Body of pancreas (tissue), 4 donors: ENCODE measurements at regions not wholly inside any gene's neighbourhood (a gene's known extent, or its start where the extent isn't known, plus 50 kb on each side); places are given as distances from the start of the nearest gene placed in this dataset.

Experiments
- ATAC-seq: fragments of 150-250 bp; one replicate; pipeline ENCODE4 v1.9.1; 2016
- DNase-seq, 4 donors: peaks; one replicate each; pipeline ENCODE4 v3.0.0-alpha.2; 2019
- H3K27ac ChIP-seq, 4 donors: fragments of 200-600 bp; sonication (generic); 1 replicate in 3 of 4; 2 replicates in 1 of 4; pipeline versions ENCODE4 v1.5.1 to v1.6.1; 2016 to 2019; ENCODE audit warnings: mild to moderate bottlenecking in 1 of 4, mixed read lengths in 1 of 4, moderate library complexity in 1 of 4
- H3K27me3 ChIP-seq, 2 donors: fragments of 200-600 bp; sonication (generic); one replicate each; pipeline ENCODE4 v1.6.0; 2016; ENCODE audit warnings: mild to moderate bottlenecking in 1 of 2
- H3K36me3 ChIP-seq, 2 donors: fragments of 200-600 bp; sonication (generic); replicated peaks in 1 of 2; 2 replicates each; pipeline ENCODE4 v1.5.1; 2016; ENCODE audit warnings: low read depth in 2 of 2; ENCODE audit not compliant: insufficient read depth in 1 of 2
- H3K4me1 ChIP-seq: fragments of 200-600 bp; sonication (generic); one replicate; pipeline ENCODE4 v1.6.0; 2016
- H3K4me3 ChIP-seq, 2 donors: fragments of 200-600 bp; sonication (generic); 1 replicate in 1 of 2; 2 replicates in 1 of 2; pipeline ENCODE4 v1.5.1; 2016 to 2019
- H3K9me3 ChIP-seq, 3 donors: fragments of 200-600 bp; sonication (generic); 1 replicate in 2 of 3; 2 replicates in 1 of 3; pipeline ENCODE4 v1.5.1; 2016
- POLR2A ChIP-seq, 3 donors: fragments of 450-650 bp; IDR thresholded peaks; one replicate each; pipeline ENCODE4 v1.6.1; 2016; ENCODE audit warnings: antibody characterized with exemption in 3 of 3, mild to moderate bottlenecking in 2 of 3
- WGBS, 2 donors: methylation state at CpG; one replicate each; pipeline ENCODE4 v1.1.5; 2017; 5-methylcytosine and 5-hydroxymethylcytosine counted together
- intact Hi-C: fragments of 100-400 bp; cut with DNase I; formaldehyde crosslinking; loops from one replicate; pipeline ENCODE4 v1.15.1; 2023
- TF ChIP-seq, protein P1 (sequence below), 7 experiments: fragments of 450-650 bp in 4 of 7; fragments of 200-600 bp in 3 of 7; sonication (generic) in 3 of 7; IDR thresholded peaks; one replicate each; pipeline ENCODE4 v1.5.1; 2016 to 2019; ENCODE audit warnings: antibody characterized with exemption in 7 of 7

DNA sequence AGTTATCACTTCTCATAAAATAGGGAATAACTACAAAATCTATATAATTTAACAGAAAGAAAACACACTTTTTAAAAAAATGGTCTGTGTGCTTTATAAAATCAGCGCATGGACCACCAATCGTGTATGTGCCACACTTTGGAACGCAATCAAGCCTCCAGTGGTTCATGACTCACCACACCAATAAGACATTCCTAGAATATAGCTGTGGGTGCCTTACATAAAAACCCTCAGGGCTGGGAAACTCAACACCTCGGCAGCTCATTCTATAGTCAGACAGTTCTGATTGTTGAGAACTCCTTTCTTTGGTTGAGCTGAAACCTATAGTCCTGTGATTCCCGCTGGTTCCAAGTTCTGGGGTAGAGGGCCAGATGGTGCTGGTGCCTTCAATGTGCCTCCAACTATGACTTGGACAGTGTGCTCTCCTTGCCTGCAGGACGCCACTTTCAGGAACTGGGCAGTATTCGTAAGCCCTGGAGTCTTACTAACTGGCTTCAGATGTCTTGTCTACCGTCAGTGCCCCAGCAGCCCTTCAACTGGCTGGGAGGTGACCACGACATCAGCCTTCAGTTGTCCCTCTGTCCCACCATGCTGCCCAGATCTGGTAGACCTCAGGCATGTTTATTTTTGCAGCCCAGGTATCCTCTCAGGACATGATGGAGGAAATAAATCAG is 135.7 kb upstream of the GDF10 start:
- Histone ChIP-seq H3K27ac (no peak overlapping the region), H3K9me3 (no peaks in the 10 kb centered on the region), H3K27me3 (no peaks in the 10 kb centered on the region), H3K4me3 (no peak overlapping the region), H3K4me1 (no peaks in the 10 kb centered on the region), H3K36me3 (no peaks in the 10 kb centered on the region)
- intact Hi-C loops, result no loop called here
- DNase-seq (no peak), ATAC-seq (no peak)
- WGBS, 2 donors, result 81 to 85% methylated on average over 9 of the region's 9 CpGs
- TF ChIP-seq, protein P1, sequence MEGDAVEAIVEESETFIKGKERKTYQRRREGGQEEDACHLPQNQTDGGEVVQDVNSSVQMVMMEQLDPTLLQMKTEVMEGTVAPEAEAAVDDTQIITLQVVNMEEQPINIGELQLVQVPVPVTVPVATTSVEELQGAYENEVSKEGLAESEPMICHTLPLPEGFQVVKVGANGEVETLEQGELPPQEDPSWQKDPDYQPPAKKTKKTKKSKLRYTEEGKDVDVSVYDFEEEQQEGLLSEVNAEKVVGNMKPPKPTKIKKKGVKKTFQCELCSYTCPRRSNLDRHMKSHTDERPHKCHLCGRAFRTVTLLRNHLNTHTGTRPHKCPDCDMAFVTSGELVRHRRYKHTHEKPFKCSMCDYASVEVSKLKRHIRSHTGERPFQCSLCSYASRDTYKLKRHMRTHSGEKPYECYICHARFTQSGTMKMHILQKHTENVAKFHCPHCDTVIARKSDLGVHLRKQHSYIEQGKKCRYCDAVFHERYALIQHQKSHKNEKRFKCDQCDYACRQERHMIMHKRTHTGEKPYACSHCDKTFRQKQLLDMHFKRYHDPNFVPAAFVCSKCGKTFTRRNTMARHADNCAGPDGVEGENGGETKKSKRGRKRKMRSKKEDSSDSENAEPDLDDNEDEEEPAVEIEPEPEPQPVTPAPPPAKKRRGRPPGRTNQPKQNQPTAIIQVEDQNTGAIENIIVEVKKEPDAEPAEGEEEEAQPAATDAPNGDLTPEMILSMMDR (IDR thresholded peaks at IDR 0.05), result no peak
- no peak for TF ChIP-seq POLR2A (IDR thresholded peaks at IDR 0.05)

DNA sequence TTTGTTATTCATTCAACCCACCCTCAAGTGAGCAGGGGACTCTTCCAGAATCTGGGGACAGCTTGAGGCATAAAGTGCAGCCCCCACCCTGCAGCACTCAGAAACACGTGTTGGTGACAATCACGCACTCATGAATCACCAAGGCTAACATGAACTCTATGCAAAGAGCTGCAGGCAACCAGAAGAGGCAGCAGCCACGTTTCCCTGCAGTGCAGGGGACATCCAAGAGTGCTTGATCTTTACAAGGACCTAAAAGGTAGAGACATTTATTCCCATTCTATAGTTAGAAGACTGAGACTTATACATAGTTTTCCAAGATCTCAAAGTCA is 135.2 kb upstream of the GDF10 start:
- DNase-seq (no peak), ATAC-seq (no peak)
- 44% methylated on average over 3 of the region's 3 CpGs; no CpG with 5 or more reads in 1 of the 2 donors for WGBS, 2 donors
- Histone ChIP-seq H3K36me3 (no peaks in the 10 kb centered on the region), H3K4me3 (no peak overlapping the region), H3K4me1 (no peaks in the 10 kb centered on the region), H3K27ac (no peak overlapping the region), H3K9me3 (no peaks in the 10 kb centered on the region), H3K27me3 (no peaks in the 10 kb centered on the region)
- intact Hi-C loops, result no loop called here
- TF ChIP-seq, protein P1 (IDR thresholded peaks at IDR 0.05), result no peak
- no peak for TF ChIP-seq POLR2A (IDR thresholded peaks at IDR 0.05)

DNA sequence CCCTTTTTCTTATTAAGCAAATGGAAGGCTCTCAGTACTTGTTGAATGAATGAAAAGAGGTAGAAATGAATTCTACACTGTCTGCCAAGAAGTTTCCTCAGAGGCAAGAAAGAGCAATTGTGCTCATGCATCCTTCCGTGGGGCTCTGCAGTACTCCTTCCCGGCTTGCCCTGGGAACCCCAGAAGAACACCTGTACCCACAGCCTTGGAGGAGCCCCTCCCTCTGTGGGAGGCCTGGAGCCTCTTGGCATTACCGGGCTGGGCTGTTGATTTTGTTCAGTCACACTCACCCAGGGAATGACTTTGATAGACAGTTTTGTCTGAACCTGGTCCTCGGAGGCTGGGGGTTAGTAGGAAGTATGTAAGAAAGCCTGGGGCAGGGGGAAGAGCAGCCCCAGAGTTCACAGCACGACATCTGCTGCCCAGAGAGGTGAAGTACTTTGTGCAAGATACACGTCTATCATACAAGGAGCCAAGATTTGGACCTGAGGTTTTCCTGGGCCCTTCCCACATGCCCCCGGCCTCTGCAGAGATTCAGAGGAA is 134.8 kb upstream of the GDF10 start:
- Histone ChIP-seq H3K27ac (peak overlapping the region in 1 of 4 donors; percentile 44), H3K9me3 (no peaks in the 10 kb centered on the region), H3K36me3 (no peaks in the 10 kb centered on the region), H3K4me3 (no peak overlapping the region), H3K4me1 (no peaks in the 10 kb centered on the region), H3K27me3 (no peaks in the 10 kb centered on the region)
- intact Hi-C loops, result no loop called here
- DNase-seq (no peak), ATAC-seq (no peak)
- WGBS, 2 donors, result 54 to 70% methylated on average over 5 to 7 of the region's 7 CpGs
- TF ChIP-seq, protein P1 (IDR thresholded peaks at IDR 0.05), result no peak
- no peak for TF ChIP-seq POLR2A (IDR thresholded peaks at IDR 0.05)

DNA sequence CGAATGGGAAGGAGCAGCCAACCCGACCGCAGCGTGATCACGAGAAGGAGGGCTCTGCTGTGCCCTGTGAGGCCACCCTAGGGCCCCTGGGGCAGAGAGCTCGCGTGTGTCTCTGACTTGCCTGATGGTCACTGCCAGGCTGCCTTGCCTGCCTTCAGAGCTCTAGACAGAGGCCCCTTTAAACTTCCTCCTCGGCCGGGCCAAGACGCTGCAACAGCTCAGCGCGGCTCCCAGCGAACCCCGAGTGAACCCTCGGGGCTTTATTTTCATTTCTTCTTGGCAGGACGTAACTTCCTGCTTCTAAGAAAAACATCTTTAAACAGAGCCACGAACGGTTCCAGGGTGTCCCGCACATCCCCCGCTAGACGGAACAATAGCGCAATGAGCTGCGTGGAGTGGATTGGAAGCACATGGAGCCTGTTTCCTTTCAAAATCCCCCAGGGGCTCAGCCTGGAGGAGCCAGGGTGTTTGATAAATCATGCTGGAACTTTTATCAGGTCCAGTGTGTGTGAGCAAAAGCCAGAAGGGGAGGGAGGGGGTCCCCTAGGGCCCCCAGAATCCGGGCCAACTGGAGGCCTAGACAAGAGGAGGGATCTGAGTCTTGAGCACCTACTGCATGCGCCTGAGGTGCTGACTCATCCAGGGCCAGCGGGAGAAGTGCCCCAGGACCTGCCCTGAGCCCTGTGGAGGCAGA is 134.1 kb upstream of the GDF10 start:
- Histone ChIP-seq H3K27me3 (no peaks in the 10 kb centered on the region), H3K27ac (peak overlapping the region in 2 of 4 donors; percentile 10 to 44), H3K4me1 (no peaks in the 10 kb centered on the region), H3K4me3 (no peak overlapping the region), H3K36me3 (no peaks in the 10 kb centered on the region), H3K9me3 (no peaks in the 10 kb centered on the region)
- 56 to 76% methylated on average over 21 to 24 of the region's 26 CpGs for WGBS, 2 donors
- TF ChIP-seq, protein P1 (IDR thresholded peaks at IDR 0.05), result no peak
- TF ChIP-seq POLR2A (IDR thresholded peaks at IDR 0.05), result peak in 1 of 3 donors; percentile 13
- peak; percentile 58 for ATAC-seq
- peak in 2 of 4 donors; percentile 32 to 55 for DNase-seq
- intact Hi-C loops, result no loop called here
